NCI-H1694 treated with DMSO at 0.1 percent for 48 hours (cell line): ENCODE measurements at regions not wholly inside any gene's neighbourhood (a gene's known extent, or its start where the extent isn't known, plus 50 kb on each side); places are given as distances from the start of the nearest gene placed in this dataset.

Source experiments
- DNase-seq: peaks from one replicate; lab custom pipeline; 2025; lab: John Stamatoyannopoulos, UW

- DNase-seq = no peak
These were observed 50.8 kb upstream of the TSHZ2 start for GRCh38 chr20:52921340-52921739.

GRCh38 chr20:52918311-52918710, 53.8 kb upstream of the TSHZ2 start:
- no peak for DNase-seq

GRCh38 chr20:52915564-52915963, 56.6 kb upstream of the TSHZ2 start:
- DNase-seq = no peak

GRCh38 chr20:52914870-52915269, 57.3 kb upstream of the TSHZ2 start:
- DNase-seq = no peak

GRCh38 chr20:52913650-52914387, 58.3 kb upstream of the TSHZ2 start:
- no peak for DNase-seq

GRCh38 chr20:52905241-52905994, 66.7 kb upstream of the TSHZ2 start:
- no peak for DNase-seq

GRCh38 chr20:52904837-52905236, 67.3 kb upstream of the TSHZ2 start:
- no peak for DNase-seq

- peak; percentile 62 for DNase-seq
These were observed 73.0 kb upstream of the TSHZ2 start for GRCh38 chr20:52899041-52899608.

- DNase-seq = no peak
These were observed 75.8 kb upstream of the TSHZ2 start for GRCh38 chr20:52896348-52896747.

GRCh38 chr20:52895701-52896100, 76.5 kb upstream of the TSHZ2 start:
- DNase-seq = peak; percentile 26

- DNase-seq = no peak
These were observed 76.9 kb upstream of the TSHZ2 start for GRCh38 chr20:52895235-52895634.

- DNase-seq = no peak
These were observed 78.7 kb upstream of the TSHZ2 start for GRCh38 chr20:52893498-52893897.

GRCh38 chr20:52892023-52892422, 80.1 kb upstream of the TSHZ2 start:
- DNase-seq = no peak

- DNase-seq = no peak
These were observed 82.0 kb upstream of the TSHZ2 start for GRCh38 chr20:52890130-52890529.

- DNase-seq = no peak
These were observed 82.9 kb upstream of the TSHZ2 start for GRCh38 chr20:52889225-52889624.

- DNase-seq = no peak
These were observed 84.1 kb upstream of the TSHZ2 start for GRCh38 chr20:52888096-52888495.

GRCh38 chr20:52880997-52881396, 91.2 kb upstream of the TSHZ2 start:
- no peak for DNase-seq

- DNase-seq = no peak
These were observed 91.9 kb upstream of the TSHZ2 start for GRCh38 chr20:52880259-52880658.

GRCh38 chr20:52874241-52874640, 97.9 kb upstream of the TSHZ2 start:
- no peak for DNase-seq

- DNase-seq = no peak
These were observed 102.3 kb upstream of the TSHZ2 start for GRCh38 chr20:52869698-52870501.

GRCh38 chr20:52869276-52869675, 102.9 kb upstream of the TSHZ2 start:
- DNase-seq = no peak

GRCh38 chr20:52867305-52867704, 104.9 kb upstream of the TSHZ2 start:
- DNase-seq = no peak
